K562 (cell line): ENCODE measurements at regions not wholly inside any gene's neighbourhood (a gene's known extent, or its start where the extent isn't known, plus 50 kb on each side); places are given as distances from the start of the nearest gene placed in this dataset.
A peak's percentile ranks its signal among the peaks of the same experiment; 100 is the strongest.

Experiments
- ATAC-seq: fragments of 200-7000 bp; cut with Tn5 transposase; 3 replicates; pipeline ENCODE4 v1.9.1; 2020; ENCODE audit warnings: moderate library complexity
- BruUV-seq: library from RNA; stranded (reverse); fragments of 400-500 nt; replicated peaks from 2 replicates; lab custom pipeline; 2021; lab: Mats Ljungman, UMichigan
- CTCF ChIA-PET: fragments of 300-600 bp; formaldehyde crosslinking; extraction: SDS; loops from one replicate; lab custom pipeline; 2021; ENCODE audit warnings: low intra/inter-chr PET ratio; lab: Yijun Ruan, JAX
- POLR2A ChIA-PET: fragments of 300-600, 350-650 bp; sonication (Branson Sonifier 250); formaldehyde crosslinking; extraction: SDS; loops from one replicate; lab custom pipeline; 2021; ENCODE audit warnings: antibody characterized with exemption, inconsistent platforms; lab: Yijun Ruan, JAX
- DNase-seq, 4 experiments: peaks; one replicate each; pipeline versions ENCODE4 v3.0.0 to v3.0.0-alpha.2; 2011 to 2018; ENCODE audit warnings: low spot score in 3 of 4, mixed read lengths in 3 of 4; ENCODE audit errors: extremely low read depth in 1 of 4
- FAIRE-seq: peaks from 2 replicates; lab custom pipeline; 2011; peaks lifted over from hg19 to GRCh38; lab: Jason Lieb, UNC
- H2AFZ ChIP-seq: 2 replicates; pipeline ENCODE4 v1.6.0; 2011; ENCODE audit warnings: low read depth, low read length, control low read depth, inconsistent platforms
- H3K27ac ChIP-seq: fragments of 200-600 bp; 3 replicates; pipeline ENCODE4 v1.8.0; 2011; ENCODE audit warnings: low read depth, mild to moderate bottlenecking, control low read depth, inconsistent platforms, low read length, moderate library complexity, mixed read lengths; ENCODE audit errors: extremely low read depth
- H3K27me3 ChIP-seq, 2 experiments: fragments of 300-600 bp in 1 of 2; 2 replicates in 1 of 2; 3 replicates in 1 of 2; pipeline versions ENCODE4 v1.6.0 to v1.8.0; 2011; ENCODE audit warnings: inconsistent platforms in 2 of 2, low read length in 2 of 2, mild to moderate bottlenecking in 1 of 2, mixed read lengths in 1 of 2, moderate library complexity in 1 of 2; ENCODE audit not compliant: control insufficient read depth in 2 of 2, insufficient read depth in 2 of 2
- H3K36me3 ChIP-seq: fragments of 300-600 bp; 3 replicates; pipeline ENCODE4 v1.8.0; 2011; ENCODE audit warnings: mild to moderate bottlenecking, low read length, inconsistent platforms; ENCODE audit not compliant: control insufficient read depth, insufficient read depth
- H3K4me1 ChIP-seq, 2 experiments: fragments of 200-600 bp in 1 of 2; replicated peaks in 1 of 2; 2 replicates in 1 of 2; 3 replicates in 1 of 2; pipeline versions ENCODE4 v1.5.1 to v1.8.0; 2011; ENCODE audit warnings: inconsistent platforms in 2 of 2, low read length in 2 of 2, mild to moderate bottlenecking in 1 of 2, mixed read lengths in 1 of 2, moderate library complexity in 1 of 2; ENCODE audit not compliant: control insufficient read depth in 2 of 2, insufficient read depth in 2 of 2
- H3K4me2 ChIP-seq: 2 replicates; pipeline ENCODE4 v1.6.1; 2011; ENCODE audit warnings: low read length, control low read depth, inconsistent platforms, mixed read lengths; ENCODE audit not compliant: insufficient read depth
- H3K4me3 ChIP-seq: fragments of 200-600 bp; sonication (generic), shearing (Covaris generic); 2 replicates; pipeline ENCODE4 v1.5.1; 2016; ENCODE audit warnings: control low read depth, inconsistent platforms
- H3K79me2 ChIP-seq: fragments of 200-600 bp; 3 replicates; pipeline ENCODE4 v1.8.0; 2011; ENCODE audit warnings: low read length, inconsistent platforms; ENCODE audit not compliant: control insufficient read depth, insufficient read depth
- H3K9ac ChIP-seq, 2 experiments: 2 replicates each; pipeline versions ENCODE4 v1.6.0 to v1.6.1; 2011; ENCODE audit warnings: low read depth in 2 of 2, low read length in 2 of 2, control low read depth in 1 of 2, inconsistent platforms in 1 of 2, mild to moderate bottlenecking in 1 of 2, mixed read lengths in 1 of 2; ENCODE audit not compliant: insufficient read depth in 1 of 2
- H3K9me1 ChIP-seq: one replicate; pipeline ENCODE4 v1.6.0; 2011; ENCODE audit warnings: inconsistent platforms, mild to moderate bottlenecking, low read length, moderate library complexity; ENCODE audit not compliant: control insufficient read depth, insufficient read depth
- H3K9me3 ChIP-seq: replicated peaks from 2 replicates; pipeline ENCODE4 v1.5.1; 2011; ENCODE audit warnings: low read depth, low read length, inconsistent platforms; ENCODE audit not compliant: control insufficient read depth, insufficient read depth
- H4K20me1 ChIP-seq: replicated peaks from 2 replicates; pipeline ENCODE4 v1.6.1; 2011; ENCODE audit warnings: low read length, inconsistent platforms, mixed read lengths; ENCODE audit not compliant: control insufficient read depth, insufficient read depth
- EHMT2 ChIP-seq: fragments of 450-650 bp; IDR thresholded peaks from 2 replicates; pipeline ENCODE4 v1.6.1; 2018; ENCODE audit warnings: antibody characterized with exemption
- MIER1 ChIP-seq: fragments of 450-650 bp; IDR thresholded peaks from 2 replicates; pipeline ENCODE4 v1.6.1; 2016; ENCODE audit warnings: antibody characterized with exemption, mild to moderate bottlenecking, low read depth
- MTA1 ChIP-seq: fragments of 450-650 bp; IDR thresholded peaks from 2 replicates; pipeline ENCODE4 v1.6.1; 2017; ENCODE audit warnings: borderline replicate concordance
- SMAD2 ChIP-seq: fragments of 150-350 bp; IDR thresholded peaks from 2 replicates; pipeline ENCODE4 v1.6.1; 2014; ENCODE audit warnings: low read depth, mild to moderate bottlenecking, low read length
- WGBS: fragments of 100-300 bp; shearing (Covaris generic); methylation state at CpG from one replicate; pipeline ENCODE4 v1.1.6; 2016; ENCODE audit warnings: low coverage, mixed read lengths; ENCODE audit not compliant: insufficient coverage; ENCODE audit errors: missing lambda C conversion rate; 5-methylcytosine and 5-hydroxymethylcytosine counted together
- in situ Hi-C: fragments of 300-500 bp; cut with MboI; formaldehyde crosslinking; loops from 4 replicates; pipeline ENCODE4 v1.15.0; 2018; ENCODE audit warnings: inconsistent platforms, mixed read lengths
- intact Hi-C: fragments of 100-400 bp; cut with micrococcal nuclease; formaldehyde crosslinking; loops from 2 replicates; pipeline ENCODE4 v1.14.2; 2022
- TF ChIP-seq, protein P1 (sequence below), 2 experiments: fragments of 450-650 bp; formaldehyde crosslinking in 1 of 2; IDR thresholded peaks; 2 replicates each; pipeline versions ENCODE4 v1.4.0 to v1.6.1; 2014 to 2020; ENCODE audit warnings: mild to moderate bottlenecking in 2 of 2, borderline replicate concordance in 1 of 2, low read depth in 1 of 2

DNA sequence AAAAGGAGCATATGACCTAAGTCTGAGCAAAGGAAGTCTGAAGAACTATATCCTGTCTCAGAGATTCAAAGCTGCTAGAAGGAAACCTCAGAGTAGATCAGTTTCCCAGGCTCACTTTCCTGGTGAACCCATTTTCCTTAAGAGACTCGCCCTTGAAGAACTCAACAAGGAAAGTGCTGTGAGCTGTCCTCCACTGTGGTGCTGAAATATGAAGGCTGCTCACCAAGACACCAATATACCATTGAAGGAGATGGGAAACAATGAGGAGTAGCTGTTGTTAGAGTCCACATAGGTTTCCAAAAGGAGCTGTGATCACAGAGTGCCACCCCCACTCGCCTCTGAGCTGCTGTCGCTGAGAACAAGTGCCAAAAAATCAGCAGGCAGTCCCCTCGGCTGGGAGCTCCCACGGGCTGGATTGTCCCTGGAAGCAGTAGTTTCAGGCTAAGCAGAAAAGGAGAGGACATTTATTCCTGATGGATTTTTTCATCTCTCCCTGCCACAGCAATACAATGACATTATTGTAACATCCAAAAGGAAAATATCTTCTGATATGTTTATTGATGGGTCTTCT, 282.1 kb downstream of the RPS29 start:
- no peak overlapping the region for H3K4me2 ChIP-seq
- POLR2A ChIA-PET, result no interaction called here
- in situ Hi-C loops, result no loop called here
- no peaks in the 10 kb centered on the region for H4K20me1 ChIP-seq
- FAIRE-seq (no peak), ATAC-seq (no peak), DNase-seq (peak in 1 of 4 experiments; percentile 2)
- intact Hi-C loops, result no loop called here
- BruUV-seq, result no TSS peak
- H3K27ac ChIP-seq, result no peak overlapping the region
- H2AFZ ChIP-seq, result no peak overlapping the region
- H3K79me2 ChIP-seq, result no peaks in the 10 kb centered on the region
- no peaks in the 10 kb centered on the region for H3K4me1 ChIP-seq
- H3K36me3 ChIP-seq, result no peaks in the 10 kb centered on the region
- CTCF ChIA-PET, result no interaction called here
- TF ChIP-seq MIER1 (peak; percentile 74; the same call in 1 of the 2 replicates), SMAD2 (no peak), MTA1 (no peak), EHMT2 (peak; percentile 94)
- TF ChIP-seq, protein P1, sequence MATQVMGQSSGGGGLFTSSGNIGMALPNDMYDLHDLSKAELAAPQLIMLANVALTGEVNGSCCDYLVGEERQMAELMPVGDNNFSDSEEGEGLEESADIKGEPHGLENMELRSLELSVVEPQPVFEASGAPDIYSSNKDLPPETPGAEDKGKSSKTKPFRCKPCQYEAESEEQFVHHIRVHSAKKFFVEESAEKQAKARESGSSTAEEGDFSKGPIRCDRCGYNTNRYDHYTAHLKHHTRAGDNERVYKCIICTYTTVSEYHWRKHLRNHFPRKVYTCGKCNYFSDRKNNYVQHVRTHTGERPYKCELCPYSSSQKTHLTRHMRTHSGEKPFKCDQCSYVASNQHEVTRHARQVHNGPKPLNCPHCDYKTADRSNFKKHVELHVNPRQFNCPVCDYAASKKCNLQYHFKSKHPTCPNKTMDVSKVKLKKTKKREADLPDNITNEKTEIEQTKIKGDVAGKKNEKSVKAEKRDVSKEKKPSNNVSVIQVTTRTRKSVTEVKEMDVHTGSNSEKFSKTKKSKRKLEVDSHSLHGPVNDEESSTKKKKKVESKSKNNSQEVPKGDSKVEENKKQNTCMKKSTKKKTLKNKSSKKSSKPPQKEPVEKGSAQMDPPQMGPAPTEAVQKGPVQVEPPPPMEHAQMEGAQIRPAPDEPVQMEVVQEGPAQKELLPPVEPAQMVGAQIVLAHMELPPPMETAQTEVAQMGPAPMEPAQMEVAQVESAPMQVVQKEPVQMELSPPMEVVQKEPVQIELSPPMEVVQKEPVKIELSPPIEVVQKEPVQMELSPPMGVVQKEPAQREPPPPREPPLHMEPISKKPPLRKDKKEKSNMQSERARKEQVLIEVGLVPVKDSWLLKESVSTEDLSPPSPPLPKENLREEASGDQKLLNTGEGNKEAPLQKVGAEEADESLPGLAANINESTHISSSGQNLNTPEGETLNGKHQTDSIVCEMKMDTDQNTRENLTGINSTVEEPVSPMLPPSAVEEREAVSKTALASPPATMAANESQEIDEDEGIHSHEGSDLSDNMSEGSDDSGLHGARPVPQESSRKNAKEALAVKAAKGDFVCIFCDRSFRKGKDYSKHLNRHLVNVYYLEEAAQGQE (IDR thresholded peaks at IDR 0.05; ENCODE audit: borderline replicate concordance), result peak; percentile 94
- TF ChIP-seq, protein P1 (CRISPR knock-in tag; IDR thresholded peaks at IDR 0.05; ENCODE audit: low read depth), result peak; percentile 88
- TF ChIP-seq, all 486 proteins: peak for 3
- H3K9ac ChIP-seq, result no peak overlapping the region
- H3K27me3 ChIP-seq, result no peaks in the 10 kb centered on the region
- 0% methylated on average over 5 of the region's 5 CpGs for WGBS
- no peaks in the 10 kb centered on the region for H3K9me1 ChIP-seq
- no peak overlapping the region for H3K4me3 ChIP-seq
- H3K9me3 ChIP-seq, result no peaks in the 10 kb centered on the region
